T-helper 1 cell (primary cell): ENCODE measurements at regions not wholly inside any gene's neighbourhood (a gene's known extent, or its start where the extent isn't known, plus 50 kb on each side); places are given as distances from the start of the nearest gene placed in this dataset.
A peak's percentile ranks its signal among the peaks of the same experiment; 100 is the strongest.

ENCODE experiments used
- DNase-seq, 5 donors: peaks; one replicate each; pipeline ENCODE4 v3.0.0-alpha.2; 2012 to 2020

DNA sequence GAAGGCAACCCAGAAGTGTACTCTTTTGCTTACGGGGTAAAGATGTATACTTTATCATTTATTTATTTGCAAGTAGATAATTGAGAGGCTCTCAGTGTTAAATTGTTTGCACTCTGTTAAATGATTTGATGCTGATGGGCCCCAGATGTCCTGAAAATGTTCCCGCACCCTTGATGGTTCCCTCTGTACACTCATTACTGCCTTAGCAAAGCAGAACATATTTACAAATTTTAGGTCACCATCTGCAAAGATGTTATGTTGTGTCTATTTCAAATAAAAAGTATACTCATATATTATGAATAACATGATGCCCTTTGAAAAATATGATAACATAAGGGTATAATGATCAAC is 240.5 kb upstream of the SNX7 start:
- no peak for DNase-seq

DNA sequence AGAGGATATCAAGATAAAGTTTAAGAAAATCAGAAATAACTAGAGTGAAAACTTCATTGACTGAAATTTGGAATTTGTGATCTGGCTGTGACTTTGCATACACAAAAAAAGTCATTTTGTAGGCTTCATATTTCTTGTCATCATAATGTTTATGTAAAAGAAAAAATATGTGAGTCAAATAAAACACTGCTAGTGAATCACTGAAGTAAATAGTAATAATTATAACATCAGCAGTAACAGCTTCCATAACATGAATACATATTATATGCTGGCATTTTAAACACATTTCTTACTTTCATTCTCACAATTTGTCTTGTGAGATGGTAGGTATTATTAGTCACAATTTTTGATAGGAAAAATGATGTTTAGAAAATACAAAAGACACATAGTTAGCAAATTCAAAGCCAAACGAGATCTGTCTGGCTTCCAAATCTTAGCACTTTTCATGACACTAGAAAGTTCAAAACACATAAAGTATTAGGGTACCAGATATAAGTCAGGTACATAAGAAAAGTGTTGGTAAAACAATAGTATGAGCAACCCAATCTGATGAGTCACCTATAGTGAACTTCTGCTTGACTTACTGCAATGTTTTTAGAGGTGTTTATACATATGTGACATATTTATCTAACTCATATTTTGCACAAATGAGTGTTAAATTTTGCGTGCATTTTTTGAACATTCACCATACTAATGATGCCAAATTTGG is 241.0 kb upstream of the SNX7 start:
- DNase-seq: no peak

DNA sequence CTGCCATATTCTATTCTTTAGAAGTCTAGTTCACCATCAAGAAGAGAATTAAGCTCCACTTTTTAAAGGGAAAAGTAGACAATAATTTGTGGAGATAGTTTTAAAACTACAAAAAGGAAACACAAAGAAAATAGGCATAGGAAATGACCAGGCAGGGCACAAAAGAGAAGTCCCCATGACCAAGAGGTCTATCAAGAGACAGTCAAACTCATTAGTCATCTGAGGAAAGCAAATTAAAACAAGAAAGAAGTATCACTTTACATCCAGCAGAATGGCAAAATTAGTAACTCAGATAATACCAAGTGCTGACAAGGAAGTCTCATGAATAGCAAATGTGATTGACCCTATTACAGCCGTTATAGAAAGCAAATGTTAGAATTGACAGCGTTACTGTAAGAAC is 243.7 kb upstream of the SNX7 start:
- DNase-seq: no peak

DNA sequence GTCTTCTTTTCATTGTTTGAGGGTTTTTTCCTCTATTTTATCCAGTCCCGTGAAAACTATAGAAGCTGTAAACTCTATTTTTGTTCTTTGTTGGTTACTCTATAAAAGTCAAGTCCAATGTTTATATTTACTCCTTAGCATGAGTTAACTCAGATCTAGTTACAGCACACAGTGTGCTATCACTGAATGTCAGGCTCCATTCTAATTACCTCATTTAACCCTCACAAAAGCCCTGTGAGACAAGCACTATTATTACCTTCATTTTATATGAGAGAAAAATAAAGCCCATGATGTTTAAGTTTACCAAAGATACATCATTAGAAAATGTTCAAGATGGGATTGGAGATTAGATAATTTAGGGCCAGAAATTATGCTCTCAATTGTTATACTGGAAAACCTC is 251.4 kb upstream of the SNX7 start:
- no peak for DNase-seq

DNA sequence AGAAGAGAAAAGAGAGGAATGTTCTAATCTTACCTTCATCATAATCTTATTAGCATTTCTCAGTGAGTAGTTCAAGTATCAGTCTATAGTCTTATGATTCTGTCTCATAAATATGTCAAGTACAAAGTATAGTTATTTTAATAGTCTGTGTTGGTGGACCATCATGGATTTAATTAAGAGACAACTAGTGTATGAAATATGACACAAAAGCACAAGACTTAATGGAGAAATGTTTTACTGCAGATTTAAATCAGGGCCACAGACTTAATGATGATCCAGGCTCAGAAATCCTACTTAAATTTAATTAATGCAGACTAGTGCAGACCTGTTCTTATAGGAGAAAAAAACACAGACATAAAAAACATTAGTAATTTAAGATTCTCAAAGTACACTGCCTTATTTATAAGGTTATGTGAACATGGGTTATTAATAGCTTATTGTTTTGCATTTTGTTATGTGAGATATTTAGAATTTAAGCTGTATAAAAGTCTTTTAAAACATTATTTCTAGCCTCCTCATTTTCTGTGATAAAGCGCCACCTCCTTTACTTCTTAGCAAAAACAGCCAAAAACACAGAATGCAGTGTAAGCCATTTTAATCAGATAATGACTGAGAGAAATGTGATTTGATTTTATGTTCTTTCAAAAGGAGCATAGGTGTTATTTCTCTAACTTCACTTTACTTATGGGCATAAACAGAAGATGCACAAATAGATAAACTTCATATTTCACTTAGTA is 255.0 kb upstream of the SNX7 start:
- DNase-seq: no peak

DNA sequence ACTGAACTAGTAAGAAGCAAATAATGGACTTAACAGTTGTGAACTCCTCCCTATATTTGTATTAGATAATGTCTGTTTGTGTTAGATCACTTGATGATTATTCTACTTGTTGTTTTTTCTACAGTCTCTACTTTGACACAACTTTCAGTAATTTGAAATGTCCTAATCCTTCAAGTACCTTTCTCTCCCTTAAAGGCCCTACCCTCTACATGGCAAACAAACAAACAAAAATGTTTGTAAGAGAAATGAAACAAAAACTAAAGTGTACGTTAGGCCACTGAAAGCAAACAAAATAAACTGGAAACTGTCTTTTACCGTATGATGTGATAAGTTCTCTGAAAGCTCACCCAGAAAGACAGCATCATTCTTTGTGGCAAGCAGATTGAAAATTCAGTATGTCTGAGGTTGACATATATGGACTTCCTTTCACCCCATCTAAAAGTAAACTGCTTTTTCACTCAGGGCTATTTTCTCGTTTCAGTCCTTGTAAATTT is 255.9 kb upstream of the SNX7 start:
- DNase-seq: peak in 1 of 5 donors; percentile 85

DNA sequence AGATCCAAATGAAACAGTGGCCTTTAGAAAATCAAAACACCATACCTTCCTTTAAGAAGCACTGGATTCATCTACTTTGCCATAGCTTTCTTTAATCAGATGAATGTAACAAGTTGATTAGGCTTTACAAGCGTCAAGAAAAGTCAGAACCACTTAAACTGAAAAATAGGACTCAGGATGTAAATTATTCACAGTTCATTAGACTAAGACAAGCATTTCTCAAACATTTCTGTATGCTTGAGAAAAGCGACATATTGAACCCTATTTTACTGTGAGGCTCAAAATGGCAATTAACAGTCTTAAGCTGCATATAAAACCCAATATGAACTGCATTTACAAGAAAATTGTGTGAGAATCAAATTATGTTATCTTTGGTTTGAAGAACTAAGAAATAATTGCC is 256.7 kb upstream of the SNX7 start:
- no peak for DNase-seq

DNA sequence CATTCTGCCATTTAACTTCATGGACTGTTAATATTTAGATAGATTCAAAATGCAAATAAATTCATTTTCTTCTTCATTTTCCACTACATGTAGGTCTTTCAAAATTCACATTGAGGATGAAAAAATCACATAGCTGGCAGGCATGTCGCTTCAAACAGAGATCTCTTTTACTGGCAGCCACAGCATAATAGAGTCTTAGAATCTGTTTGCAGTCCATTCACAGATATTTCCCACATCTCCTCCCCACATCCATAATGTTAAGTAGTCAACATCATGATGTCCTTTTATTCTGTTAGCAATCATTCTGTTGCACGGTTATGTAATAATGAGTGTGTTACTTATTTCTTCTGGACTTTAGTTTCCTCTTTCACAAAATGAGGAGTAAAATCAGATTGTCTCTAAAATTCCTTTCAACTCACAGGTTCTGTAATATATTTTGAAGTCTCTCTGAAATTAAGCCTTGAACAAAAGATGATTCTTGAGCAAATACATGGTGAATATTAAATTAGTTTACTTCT is 257.5 kb upstream of the SNX7 start:
- DNase-seq: no peak

DNA sequence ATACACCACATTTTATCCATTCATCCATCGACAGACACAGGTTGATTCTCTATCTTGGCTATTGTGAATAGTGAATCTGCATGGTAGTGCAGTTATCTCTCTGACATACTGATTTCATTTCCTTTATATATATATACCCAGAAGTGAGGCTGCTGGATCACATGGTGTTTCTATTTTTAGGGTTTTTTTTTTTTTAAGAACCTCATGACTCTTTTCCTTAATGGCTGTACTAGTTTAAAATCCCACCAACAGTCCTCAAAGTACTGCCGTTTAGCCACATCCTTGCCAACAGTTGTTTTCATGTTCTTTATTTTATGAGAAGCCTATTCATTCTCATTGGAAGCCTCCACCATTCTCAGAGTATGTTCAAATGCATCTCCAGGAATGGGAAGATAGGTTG is 258.7 kb upstream of the SNX7 start:
- peak in 1 of 5 donors; percentile 72 for DNase-seq

DNA sequence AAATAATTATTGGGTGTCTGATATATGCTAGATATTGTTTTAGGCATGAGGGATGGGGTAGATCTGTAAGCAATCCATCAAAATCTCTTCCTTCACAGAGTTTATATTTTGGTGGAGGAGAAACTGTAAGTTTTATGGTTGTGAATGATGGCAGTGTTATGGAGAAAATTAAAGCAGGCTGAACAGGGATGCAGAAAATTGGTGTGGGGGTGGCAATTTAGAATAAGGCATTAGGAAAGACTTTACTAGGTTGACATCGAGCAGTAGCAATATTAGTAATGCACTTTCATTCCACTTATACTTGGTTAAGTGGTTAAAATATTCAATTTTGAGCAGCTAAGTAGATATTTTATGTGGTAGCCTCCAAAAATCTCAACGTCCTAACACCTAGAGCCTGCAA is 261.1 kb upstream of the SNX7 start:
- no peak for DNase-seq

DNA sequence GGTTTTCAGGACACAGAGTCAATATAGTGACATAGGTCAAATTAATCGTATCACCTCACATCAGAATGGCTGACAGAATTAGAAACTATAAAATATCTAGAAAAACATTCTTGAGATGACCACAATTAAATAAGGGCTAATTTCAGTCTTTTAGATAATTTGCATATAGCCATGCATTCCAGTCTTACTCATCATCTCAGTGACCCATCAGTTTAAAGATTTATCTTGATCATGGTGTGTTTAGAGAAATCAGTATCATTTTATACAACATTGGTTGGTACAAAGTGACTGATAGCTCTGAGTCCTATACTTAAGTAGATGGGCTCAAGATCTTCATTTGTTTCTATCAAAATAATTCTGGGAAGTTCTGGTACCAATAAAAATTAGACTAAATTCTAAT is 262.3 kb upstream of the SNX7 start:
- DNase-seq: no peak

DNA sequence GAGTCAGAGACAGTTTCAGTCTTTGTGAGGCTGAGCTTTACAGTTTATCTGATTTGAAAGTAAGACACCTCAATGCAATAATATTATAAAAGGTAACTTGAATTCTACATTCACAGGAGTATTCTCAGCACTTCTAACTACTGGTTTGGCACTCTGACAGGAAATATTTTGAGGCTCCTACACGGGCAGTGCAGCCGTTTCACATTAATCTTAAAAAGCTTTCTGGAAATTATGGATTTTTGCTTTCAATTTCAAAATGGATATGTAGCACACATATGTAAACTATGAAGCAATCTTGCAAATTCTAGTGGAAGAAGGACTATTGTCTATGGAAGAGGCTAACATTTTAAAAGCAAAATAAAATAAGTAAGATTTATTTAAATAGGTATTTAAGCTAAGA is 262.9 kb upstream of the SNX7 start:
- DNase-seq: peak in 1 of 5 donors; percentile 30

DNA sequence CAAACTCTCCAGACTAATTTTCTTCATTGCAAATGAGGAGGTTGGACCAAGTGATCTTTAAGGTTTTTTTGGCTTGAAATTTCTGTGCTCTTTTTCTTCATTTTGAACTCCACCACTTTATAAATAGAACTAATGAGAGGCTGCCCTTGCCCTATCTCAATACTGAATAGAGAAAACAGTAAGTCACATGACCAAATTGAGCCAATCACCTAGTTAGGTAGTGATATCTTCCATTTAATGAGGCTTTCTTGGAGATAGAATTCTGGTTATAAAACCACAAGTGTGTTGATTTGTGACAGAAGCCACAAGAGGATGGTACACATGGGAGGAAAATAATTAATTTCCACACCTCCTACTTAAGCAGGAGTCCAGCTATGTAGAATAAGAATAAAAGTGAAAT is 263.4 kb upstream of the SNX7 start:
- peak in 1 of 5 donors; percentile 36 for DNase-seq

DNA sequence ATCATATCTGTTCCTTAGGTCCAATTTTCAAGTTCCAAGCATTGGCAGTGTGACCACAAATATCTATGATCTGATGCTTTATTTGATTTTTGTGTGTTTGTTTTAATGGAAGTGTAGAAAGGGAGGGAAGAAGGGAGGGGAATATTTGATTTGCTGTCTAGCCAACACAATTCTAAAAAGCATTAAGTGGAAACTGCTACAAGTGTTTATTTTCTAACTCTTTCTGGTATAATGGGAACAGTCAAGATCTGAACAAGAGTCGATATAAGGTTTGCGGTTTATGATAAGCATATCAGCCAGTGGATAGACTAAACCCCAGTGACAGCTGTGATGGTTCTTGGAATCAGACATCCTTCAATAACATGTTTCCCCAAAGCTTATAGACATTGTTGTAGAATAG is 267.8 kb upstream of the SNX7 start:
- no peak for DNase-seq

DNA sequence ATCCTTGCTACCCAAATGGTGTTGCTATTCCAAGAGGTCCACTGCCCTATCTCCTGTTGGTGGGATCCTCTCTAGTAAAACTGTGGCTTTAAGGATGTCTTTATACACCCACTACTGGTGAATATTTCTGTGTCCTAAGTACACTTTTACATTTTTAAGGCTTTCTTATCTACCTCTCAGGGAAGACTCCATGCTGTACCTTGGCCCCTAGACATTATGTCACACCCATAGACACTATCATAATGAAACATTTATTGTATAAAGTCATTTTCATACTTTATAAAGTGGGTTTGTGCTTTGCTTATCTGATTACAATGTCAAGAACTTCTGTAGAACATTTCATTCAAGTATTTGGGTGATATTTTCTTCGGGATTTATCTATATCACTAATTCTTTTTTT is 270.3 kb upstream of the SNX7 start:
- DNase-seq: no peak

DNA sequence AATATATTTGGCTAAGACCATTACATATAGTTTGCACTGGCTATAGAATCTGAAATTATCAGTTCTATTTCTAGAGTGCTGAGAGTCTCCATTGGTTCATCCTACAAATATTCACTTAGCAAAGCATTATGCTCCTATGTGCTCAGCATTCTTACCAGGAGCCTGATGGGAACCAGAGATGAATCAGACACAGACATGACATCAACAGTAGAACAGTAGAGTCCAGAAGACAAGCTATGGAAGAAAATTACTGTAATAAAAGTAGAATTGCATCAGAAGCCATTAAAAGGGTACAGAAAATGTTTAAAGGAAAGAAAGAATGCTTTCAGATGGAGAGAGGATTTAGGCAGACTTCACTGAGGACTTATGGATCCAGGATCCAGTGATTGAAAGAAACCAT is 271.7 kb upstream of the SNX7 start:
- DNase-seq: no peak

DNA sequence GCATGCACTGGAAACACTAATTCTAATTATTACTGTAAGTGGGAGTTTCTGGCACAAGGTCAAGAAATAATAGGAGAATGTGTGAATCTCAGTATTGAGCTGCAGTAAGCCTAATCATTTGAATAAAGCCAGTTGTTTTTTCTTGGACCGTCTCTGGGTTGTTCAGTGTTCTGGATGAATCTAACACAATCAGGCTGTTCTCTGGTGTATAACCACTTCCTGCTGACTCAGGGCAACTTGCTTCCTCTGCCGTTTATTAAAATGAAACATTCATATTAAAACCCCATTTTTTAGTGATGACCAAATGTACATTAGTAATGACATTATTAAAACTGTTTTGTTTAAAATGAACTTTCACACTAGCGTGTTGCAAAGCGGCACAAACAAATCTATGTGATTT is 273.1 kb upstream of the SNX7 start:
- peak in 2 of 5 donors; percentile 1 to 86 for DNase-seq

DNA sequence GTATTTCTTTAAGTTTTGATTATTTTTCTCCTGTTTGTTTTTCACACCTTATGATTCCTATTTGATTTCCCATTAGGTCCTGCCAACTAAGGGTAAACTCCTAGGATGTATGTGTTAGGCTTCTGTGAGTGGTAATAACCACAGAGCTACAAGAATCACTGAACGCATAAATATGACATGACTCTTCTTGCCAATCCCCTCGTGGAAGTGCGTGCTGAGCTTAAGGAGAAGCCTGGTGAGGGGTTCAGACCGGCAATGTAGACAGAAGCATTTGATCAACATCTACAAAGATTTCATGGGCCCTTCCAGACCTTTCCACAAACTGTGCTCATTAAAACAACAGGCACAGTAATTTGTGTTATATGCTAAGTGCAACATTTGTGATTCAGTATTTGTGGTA is 273.8 kb upstream of the SNX7 start:
- DNase-seq: no peak

DNA sequence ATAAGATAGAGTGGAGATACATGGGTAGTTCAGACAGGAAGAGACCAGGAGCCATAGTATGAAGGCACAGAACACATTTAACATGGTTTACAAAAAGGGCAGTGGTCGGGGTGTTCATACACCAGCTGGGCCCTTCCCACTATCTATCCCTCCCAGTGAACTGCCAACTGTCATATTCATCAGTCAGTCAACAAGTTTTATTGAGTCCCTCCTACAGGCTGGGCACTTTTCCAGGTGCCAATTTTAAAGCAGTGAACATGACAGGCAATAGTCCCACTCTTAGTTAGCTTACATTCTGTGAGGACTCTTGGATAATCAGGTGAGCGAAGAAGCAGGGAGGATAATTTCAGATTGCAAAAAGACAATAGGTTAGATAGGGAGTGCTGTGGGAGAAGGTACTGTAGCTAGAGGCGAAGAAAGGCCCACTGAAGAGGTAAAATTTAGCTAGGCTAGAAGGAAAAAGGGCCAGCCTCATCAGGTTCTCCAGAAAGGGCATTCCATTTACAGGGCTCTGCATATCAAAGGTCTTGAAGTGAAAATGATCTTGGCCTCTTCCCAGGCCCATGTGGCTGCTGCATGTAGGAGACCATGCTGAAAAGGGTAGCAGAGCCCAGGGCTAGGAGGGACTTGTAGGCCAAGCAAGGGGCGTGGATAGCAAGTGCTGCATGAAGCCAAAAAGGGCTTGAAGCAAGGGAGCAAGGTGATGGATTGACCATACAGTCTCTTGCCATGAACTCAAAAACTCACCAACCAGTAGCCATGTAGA is 274.7 kb upstream of the SNX7 start:
- DNase-seq: no peak

DNA sequence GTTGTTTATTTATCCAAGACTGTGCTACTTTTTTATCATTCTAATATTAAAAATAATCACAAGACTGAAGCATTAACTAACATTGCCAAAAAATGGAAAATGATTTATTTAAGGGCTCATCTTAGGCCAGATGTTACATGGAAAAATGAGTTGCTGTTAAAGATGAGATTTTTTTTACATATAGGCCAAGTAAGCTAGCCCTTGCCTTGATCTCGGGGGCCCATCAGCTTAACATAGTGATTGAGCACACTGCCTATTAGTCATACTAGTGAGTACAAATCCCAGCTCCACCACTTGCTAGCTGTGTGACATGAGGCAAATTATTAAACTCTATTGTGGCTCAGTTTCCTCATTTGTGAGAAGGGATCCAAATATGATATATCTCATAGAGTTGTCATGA is 275.9 kb upstream of the SNX7 start:
- DNase-seq: no peak

DNA sequence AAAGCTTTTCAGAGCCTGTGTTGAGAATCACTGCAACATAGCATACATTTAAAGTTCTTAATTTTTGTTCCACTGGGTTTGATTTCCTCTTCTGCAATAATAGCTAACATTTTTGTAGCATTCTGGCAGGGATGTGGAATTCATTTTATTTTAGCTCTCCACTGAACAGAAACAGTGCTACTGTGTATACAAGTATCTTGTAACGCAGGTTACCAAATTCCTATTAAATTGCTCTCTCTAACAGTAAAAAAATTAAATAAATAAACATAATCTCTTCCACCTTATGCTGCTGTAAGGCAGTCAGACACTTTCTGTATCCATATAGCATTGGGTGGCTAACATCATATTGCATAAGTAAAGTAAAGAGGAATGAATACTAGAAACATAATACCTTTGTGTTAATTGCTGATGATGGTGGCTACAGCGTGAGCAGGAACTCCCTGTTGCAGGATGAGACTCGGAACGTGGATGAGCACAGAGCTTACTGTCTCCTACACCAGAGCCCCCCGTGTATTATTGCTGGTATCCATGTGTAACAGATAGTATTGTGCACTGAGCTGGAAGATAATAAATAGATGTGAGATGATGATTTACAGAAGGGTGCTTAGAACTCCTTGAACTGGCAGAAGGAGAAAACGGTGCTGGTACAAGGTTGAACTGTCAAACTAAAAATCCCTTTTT is 276.9 kb upstream of the SNX7 start:
- DNase-seq: no peak

DNA sequence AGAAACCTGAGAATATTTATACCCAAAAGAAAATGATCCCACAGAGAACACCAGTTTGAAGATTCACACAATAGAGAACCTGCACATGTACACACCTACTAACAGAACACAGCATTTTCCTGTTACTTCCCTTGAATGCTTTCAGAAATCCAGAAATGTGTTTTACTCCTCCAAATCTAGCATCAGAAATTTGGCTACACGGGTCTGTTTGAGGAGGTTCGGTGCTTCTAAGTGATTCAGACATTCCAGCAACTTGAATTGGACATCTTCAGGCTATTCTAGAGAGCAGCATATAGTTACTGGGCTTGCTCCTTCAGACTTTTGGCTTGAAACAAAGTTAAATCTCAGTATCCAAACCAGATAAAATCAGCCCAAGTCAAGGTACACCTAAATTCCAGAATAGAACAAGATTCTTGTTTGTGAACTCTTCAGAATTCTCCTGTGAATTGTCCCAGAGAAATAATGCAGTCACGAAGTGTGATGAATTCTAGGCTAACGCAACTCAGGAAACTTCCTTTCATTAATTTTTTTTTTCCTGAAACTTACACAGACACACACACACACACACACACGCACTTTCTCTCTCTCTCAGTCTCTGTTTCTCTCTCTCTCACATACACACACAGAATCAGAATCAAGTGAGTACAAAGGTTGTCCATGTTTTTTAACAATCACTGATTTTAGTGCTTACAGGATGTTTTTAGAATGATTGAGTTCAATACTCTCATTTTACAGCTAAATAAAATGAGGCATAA is 278.4 kb upstream of the SNX7 start:
- no peak for DNase-seq
